ENCODE measurements at regions not wholly inside any gene's neighbourhood (a gene's known extent, or its start where the extent isn't known, plus 50 kb on each side); places are given as distances from the start of the nearest gene placed in this dataset.

DNA sequence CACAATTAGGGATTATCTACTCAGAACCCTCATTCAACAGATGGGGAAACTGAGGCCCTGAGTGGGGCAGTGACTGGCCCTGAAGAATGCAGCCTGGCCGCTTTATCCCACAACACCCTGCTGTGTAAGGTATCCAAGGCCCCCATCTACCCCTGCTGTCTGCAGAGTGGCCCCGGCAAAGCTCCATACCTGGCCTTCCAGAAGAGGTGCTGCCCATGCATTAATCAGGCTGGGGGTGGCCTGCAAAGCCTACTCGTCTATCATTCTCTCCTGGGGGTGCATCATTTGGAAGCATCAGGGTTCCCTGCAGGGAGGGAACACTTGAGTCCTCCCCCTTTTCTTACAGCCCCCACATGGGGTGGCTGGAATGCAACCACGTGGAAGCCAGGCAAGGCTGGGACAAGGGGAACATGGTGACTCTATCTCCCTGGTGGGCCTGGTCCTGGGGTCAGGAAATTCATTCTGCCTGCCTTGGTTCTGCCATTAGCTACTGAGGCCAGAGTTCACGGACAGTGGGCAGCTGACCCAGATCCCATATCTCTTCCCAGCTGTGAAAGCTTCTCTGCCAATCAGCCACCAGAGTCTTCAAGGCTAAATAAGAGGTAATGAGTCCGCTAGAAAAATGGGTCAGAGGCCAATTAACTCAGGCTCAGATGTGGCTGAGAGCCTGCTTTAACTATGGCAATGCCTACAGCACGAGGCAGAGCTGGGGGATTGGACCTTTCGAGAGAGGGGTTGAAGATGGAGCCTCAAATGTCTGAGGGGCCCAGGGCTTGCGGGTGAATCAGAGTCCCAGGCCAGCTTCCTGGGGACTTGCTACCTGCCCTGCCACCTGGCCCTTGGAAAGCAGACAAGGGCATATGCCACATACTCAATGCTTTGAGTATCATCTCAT is 72.3 kb upstream of the TOX2 start:
- TF ChIP-seq POLR2A (IDR thresholded peaks at IDR 0.05; ENCODE audit: low read length) (no peak), GATA1 (IDR thresholded peaks at IDR 0.05; ENCODE audit: low read depth, low read length) (no peak)
